DOHH2 (cell line): ENCODE measurements at regions not wholly inside any gene's neighbourhood (a gene's known extent, or its start where the extent isn't known, plus 50 kb on each side); places are given as distances from the start of the nearest gene placed in this dataset.

Experiments
- H3F3A ChIP-seq: fragments of 200-600 bp; sonication (generic), shearing (Covaris generic); 2 replicates; pipeline ENCODE4 v1.6.0; 2016; ENCODE audit warnings: antibody characterized with exemption, mild to moderate bottlenecking; ENCODE audit not compliant: control insufficient read depth, insufficient read depth
- H3K27ac ChIP-seq: fragments of 200-600 bp; sonication (generic); 2 replicates; pipeline ENCODE4 v1.5.1; 2014; ENCODE audit warnings: low read depth, mild to moderate bottlenecking, low read length, moderate library complexity
- H3K27me3 ChIP-seq: fragments of 200-600 bp; sonication (generic); 2 replicates; pipeline ENCODE4 v1.6.1; 2014; ENCODE audit warnings: mild to moderate bottlenecking, low read length, mixed read lengths; ENCODE audit not compliant: control insufficient read depth
- H3K36me3 ChIP-seq: fragments of 200-600 bp; sonication (generic); 2 replicates; pipeline ENCODE4 v1.6.1; 2014; ENCODE audit warnings: mild to moderate bottlenecking, low read length, moderate library complexity, mixed read lengths; ENCODE audit not compliant: control insufficient read depth
- H3K4me1 ChIP-seq: fragments of 200-600 bp; sonication (generic); 2 replicates; pipeline ENCODE4 v1.6.1; 2014; ENCODE audit warnings: mild to moderate bottlenecking, low read length, mixed read lengths; ENCODE audit not compliant: control insufficient read depth
- H3K4me2 ChIP-seq: fragments of 200-600 bp; sonication (generic); 2 replicates; pipeline ENCODE4 v1.6.0; 2014; ENCODE audit warnings: mild to moderate bottlenecking, low read length, moderate library complexity
- H3K4me3 ChIP-seq: fragments of 200-600 bp; sonication (generic); 2 replicates; pipeline ENCODE4 v1.5.1; 2014; ENCODE audit warnings: mild to moderate bottlenecking, low read length, mixed read lengths
- H3K79me2 ChIP-seq: fragments of 200-600 bp; sonication (generic); 2 replicates; pipeline ENCODE4 v1.6.1; 2014; ENCODE audit warnings: mild to moderate bottlenecking, low read length, mixed read lengths; ENCODE audit not compliant: control insufficient read depth
- H3K9me2 ChIP-seq: fragments of 200-600 bp; sonication (generic); replicated peaks from 2 replicates; pipeline ENCODE4 v1.6.1; 2014; ENCODE audit warnings: mild to moderate bottlenecking, low read length, mixed read lengths; ENCODE audit not compliant: control insufficient read depth
- H3K9me3 ChIP-seq: fragments of 200-600 bp; sonication (generic); 2 replicates; pipeline ENCODE4 v1.6.1; 2014; ENCODE audit warnings: antibody characterized with exemption, low read length, mixed read lengths; ENCODE audit not compliant: control insufficient read depth, insufficient read depth
- H4K20me1 ChIP-seq: fragments of 200-600 bp; sonication (generic); 2 replicates; pipeline ENCODE4 v1.6.0; 2014; ENCODE audit warnings: low read depth, mild to moderate bottlenecking, antibody characterized with exemption, low read length, moderate library complexity; ENCODE audit not compliant: control insufficient read depth, insufficient read depth
- CTCF ChIP-seq: fragments of 200-600 bp; sonication (generic); IDR thresholded peaks from one replicate; pipeline ENCODE4 v1.5.1; 2014; ENCODE audit warnings: antibody characterized with exemption, mild to moderate bottlenecking, low read depth, low read length; ENCODE audit not compliant: poor library complexity, severe bottlenecking
- EZH2phosphoT487 ChIP-seq: fragments of 200-600 bp; sonication (generic); IDR thresholded peaks from 2 replicates; pipeline ENCODE4 v1.6.1; 2017; ENCODE audit warnings: borderline replicate concordance, mild to moderate bottlenecking, antibody characterized with exemption, low read length, moderate library complexity, mixed read lengths

- no peaks in the 10 kb centered on the region for H3K4me1 ChIP-seq
- H3K4me3 ChIP-seq: no peak overlapping the region
- H3K9me2 ChIP-seq: no peaks in the 10 kb centered on the region
- no peaks in the 10 kb centered on the region for H3F3A ChIP-seq
- no peak overlapping the region for H3K4me2 ChIP-seq
- no peaks in the 10 kb centered on the region for H3K36me3 ChIP-seq
- H4K20me1 ChIP-seq: no peaks in the 10 kb centered on the region
- TF ChIP-seq CTCF (no peak), EZH2phosphoT487 (no peak)
- no peaks in the 10 kb centered on the region for H3K27me3 ChIP-seq
- no peaks in the 10 kb centered on the region for H3K79me2 ChIP-seq
- no peaks in the 10 kb centered on the region for H3K9me3 ChIP-seq
- H3K27ac ChIP-seq: no peak overlapping the region
Measured at GRCh38 chr6:93163146-93163545, 256.2 kb downstream of the EPHA7 start.

GRCh38 chr6:93139408-93140081, 279.8 kb downstream of the EPHA7 start:
- Histone ChIP-seq H3K27me3 (no peaks in the 10 kb centered on the region), H3K4me3 (no peak overlapping the region), H3F3A (no peaks in the 10 kb centered on the region), H3K4me1 (no peaks in the 10 kb centered on the region), H3K36me3 (no peaks in the 10 kb centered on the region), H4K20me1 (no peaks in the 10 kb centered on the region), H3K79me2 (no peaks in the 10 kb centered on the region), H3K9me3 (no peaks in the 10 kb centered on the region), H3K4me2 (no peak overlapping the region), H3K27ac (no peak overlapping the region), H3K9me2 (no peaks in the 10 kb centered on the region)
- TF ChIP-seq CTCF: no peak
- no peak for TF ChIP-seq EZH2phosphoT487

GRCh38 chr6:93136111-93136510, 283.2 kb downstream of the EPHA7 start:
- Histone ChIP-seq H3K36me3 (no peaks in the 10 kb centered on the region), H3K4me1 (no peaks in the 10 kb centered on the region), H3K27me3 (no peaks in the 10 kb centered on the region), H3K79me2 (no peaks in the 10 kb centered on the region), H3K9me3 (no peaks in the 10 kb centered on the region), H4K20me1 (no peaks in the 10 kb centered on the region), H3K9me2 (no peaks in the 10 kb centered on the region), H3F3A (no peaks in the 10 kb centered on the region), H3K4me2 (no peak overlapping the region), H3K4me3 (no peak overlapping the region), H3K27ac (no peak overlapping the region)
- TF ChIP-seq CTCF (no peak), EZH2phosphoT487 (no peak)
